ENCODE measurements at regions not wholly inside any gene's neighbourhood (a gene's known extent, or its start where the extent isn't known, plus 50 kb on each side); places are given as distances from the start of the nearest gene placed in this dataset.

GRCh38 chr7:125033506-125033905 lies 103.9 kb upstream of the POT1 start:
- DNase-seq (ENCODE audit: low read depth, low spot score), result no peak

GRCh38 chr7:125032943-125033342 lies 103.3 kb upstream of the POT1 start:
- H3K27ac ChIP-seq, result no peak overlapping the region
- no peak for DNase-seq (ENCODE audit: low read depth, low spot score)

More at GRCh38 chr7:125033506-125033905, 103.9 kb upstream of the POT1 start:
- H3K27ac ChIP-seq, result no peak overlapping the region

DNA sequence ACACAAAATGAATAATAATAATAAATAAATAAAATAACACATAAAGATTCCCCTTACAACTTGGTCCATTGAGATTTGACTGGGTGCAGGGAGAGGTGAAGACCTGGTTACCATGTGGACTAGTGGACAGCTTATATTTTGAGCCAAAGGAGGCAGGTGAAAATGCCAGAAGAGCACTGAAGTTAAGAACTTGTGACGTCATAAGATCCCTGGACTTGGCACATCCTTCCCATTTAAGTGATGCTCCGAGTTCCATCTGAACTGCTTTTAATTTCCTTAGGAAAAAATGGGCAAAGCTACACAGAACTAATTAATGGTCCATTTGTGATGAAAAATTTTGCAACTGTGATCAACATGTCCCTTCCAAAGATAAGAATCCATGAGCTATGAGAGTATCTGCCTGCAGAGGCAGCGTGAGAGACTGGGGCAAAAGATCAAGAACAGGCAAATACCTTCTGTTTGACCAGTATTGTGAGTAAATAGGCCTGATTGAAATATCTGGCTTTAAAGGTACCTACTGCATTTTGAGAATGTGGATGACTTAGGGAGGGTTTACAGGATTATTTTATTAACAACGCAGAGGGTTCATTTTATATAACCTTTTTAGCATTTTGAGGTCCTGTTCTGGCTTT lies 101.2 kb upstream of the POT1 start:
- no peak overlapping the region for H3K27ac ChIP-seq
- DNase-seq (ENCODE audit: low read depth, low spot score), result no peak

GRCh38 chr7:125025620-125026019 lies 96.0 kb upstream of the POT1 start:
- no peak overlapping the region for H3K27ac ChIP-seq
- no peak for DNase-seq (ENCODE audit: low read depth, low spot score)

GRCh38 chr7:125020801-125021200 lies 91.2 kb upstream of the POT1 start:
- H3K27ac ChIP-seq, result no peak overlapping the region
- DNase-seq (ENCODE audit: low read depth, low spot score), result no peak

DNA sequence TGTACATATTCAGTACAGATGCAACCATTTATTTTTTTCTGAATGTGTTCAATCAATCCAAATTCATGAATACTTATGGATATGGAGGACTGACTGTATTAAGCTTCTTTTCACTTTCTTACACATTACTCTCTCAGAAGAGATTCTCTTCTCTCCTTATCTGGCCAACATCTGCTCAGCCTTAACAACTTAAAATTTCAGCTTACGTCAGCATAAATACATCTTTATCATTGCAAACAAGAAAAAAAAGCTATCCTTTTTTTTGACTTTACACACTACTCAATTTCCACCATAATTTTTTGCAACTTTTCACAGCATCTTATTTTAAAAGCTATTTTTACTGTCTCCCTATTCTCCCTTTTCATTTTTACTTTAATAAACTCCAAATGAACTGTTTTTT lies 80.9 kb upstream of the POT1 start:
- no peak overlapping the region for H3K27ac ChIP-seq
- DNase-seq (ENCODE audit: low read depth, low spot score), result no peak

- no peak overlapping the region for H3K27ac ChIP-seq
- no peak for DNase-seq (ENCODE audit: low read depth, low spot score)
These were observed 67.2 kb upstream of the POT1 start for GRCh38 chr7:124996778-124997177.

GRCh38 chr7:124992851-124993562 lies 63.4 kb upstream of the POT1 start:
- DNase-seq (ENCODE audit: low read depth, low spot score), result peak; percentile 60

GRCh38 chr7:124989911-124990310 lies 60.3 kb upstream of the POT1 start:
- no peak overlapping the region for H3K27ac ChIP-seq
- DNase-seq (ENCODE audit: low read depth, low spot score), result no peak

More at GRCh38 chr7:124992851-124993562, 63.4 kb upstream of the POT1 start:
- peak overlapping the region; percentile 29 for H3K27ac ChIP-seq

All from epithelial cell of prostate (primary cell).